Pancreas (tissue), 10 donors: ENCODE measurements at regions not wholly inside any gene's neighbourhood (a gene's known extent, or its start where the extent isn't known, plus 50 kb on each side); places are given as distances from the start of the nearest gene placed in this dataset.

ENCODE experiments used
- ATAC-seq, 4 donors: fragments of 200-7000 bp; cut with Tn5 transposase; one replicate each; pipeline versions ENCODE4 v1.8.0 to v1.9.1; 2020; ENCODE audit warnings: mild to moderate bottlenecking in 4 of 4, moderate library complexity in 4 of 4
- DNase-seq, 6 donors: peaks; one replicate each; pipeline ENCODE4 v3.0.0-alpha.2; 2020
- FAIRE-seq: peaks from 2 replicates; lab custom pipeline; 2012; peaks lifted over from hg19 to GRCh38; lab: Jason Lieb, UNC
- H3K27ac ChIP-seq, 4 donors: fragments of 200-600 bp; sonication (generic); 1 replicate in 3 of 4; 2 replicates in 1 of 4; pipeline versions ENCODE4 v1.5.0 to v1.8.0; 2020
- H3K27me3 ChIP-seq, 4 donors: fragments of 200-600 bp; one replicate each; pipeline ENCODE4 v1.8.0; 2021
- H3K36me3 ChIP-seq, 3 donors: fragments of 200-600 bp; sonication (generic) in 1 of 3; one replicate each; pipeline versions ENCODE4 v1.5.0 to v1.8.0; 2020 to 2021
- H3K4me1 ChIP-seq, 3 donors: fragments of 200-600 bp; one replicate each; pipeline ENCODE4 v1.8.0; 2021
- H3K4me3 ChIP-seq, 4 donors: fragments of 200-600 bp; sonication (generic) in 2 of 4; one replicate each; pipeline versions ENCODE4 v1.5.0 to v1.8.0; 2020 to 2021
- H3K9me3 ChIP-seq, 4 donors: fragments of 200-600 bp; one replicate each; pipeline ENCODE4 v1.8.0; 2021
- WGBS, 2 donors: extraction: QIAGEN DNeasy Blood & Tissue Kit; methylation state at CpG; one replicate each; pipeline ENCODE4 v1.1.7; 2013; 5-methylcytosine and 5-hydroxymethylcytosine counted together
- intact Hi-C, 3 donors: fragments of 100-400 bp; cut with DNase I; formaldehyde crosslinking; loops; one replicate each; pipeline versions ENCODE4 v1.11.1 to v1.14.2; 2022
- TF ChIP-seq, protein P1 (sequence below), 4 donors: fragments of 200-600 bp; sonication (generic) in 3 of 4; IDR thresholded peaks; one replicate each; pipeline versions ENCODE4 v1.5.0 to v1.8.0; 2021; ENCODE audit warnings: antibody characterized with exemption in 4 of 4
- donor health status: healthy with polysubstance abuse.
- donor health status: DM: no; HTN: no; CAD: no; lungs with moderate emphysema.
- donor health status: DM: no; HTN: no; CAD: no.
- donor health status: control.
- donor health status: control.
- donor health status: Bipolar disorder and iron deficiency.
- donor health status: DM: yes; HTN: yes; CAD: no.
- donor health status: DM: no; HTN: no; CAD: no.
- donor health status: DM: no; HTN: no; CAD: no.
- donor health status: DM: yes; HTN: yes; CAD: no.

DNA sequence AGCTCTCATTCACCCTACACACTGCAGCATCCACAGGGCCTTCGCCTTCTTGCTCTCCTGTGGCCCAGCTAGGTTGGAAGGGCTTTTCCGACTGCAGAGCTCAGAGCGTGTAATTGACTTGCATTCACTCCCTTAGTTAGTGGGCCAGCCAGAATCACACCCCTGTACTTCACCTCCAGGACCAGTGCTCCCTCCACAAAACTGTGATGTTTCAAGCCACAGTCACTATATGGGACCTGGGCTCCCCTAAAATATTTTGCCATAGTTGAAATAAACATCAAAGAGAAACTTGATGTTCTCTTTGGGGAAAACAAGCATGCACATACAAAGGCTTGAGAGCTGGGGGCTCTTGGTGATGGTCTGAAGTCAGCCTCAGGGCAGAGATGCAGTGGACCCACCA, 69.7 kb upstream of the POU3F3 start:
- FAIRE-seq (no peak), DNase-seq (no peak), ATAC-seq (no peak)
- H3K36me3 ChIP-seq: no peaks in the 10 kb centered on the region
- H3K27me3 ChIP-seq: no peaks in the 10 kb centered on the region
- H3K9me3 ChIP-seq: no peaks in the 10 kb centered on the region
- 75 to 86% methylated on average over 3 of the region's 3 CpGs for WGBS, 2 donors
- no peak overlapping the region for H3K27ac ChIP-seq
- no peaks in the 10 kb centered on the region for H3K4me1 ChIP-seq
- H3K4me3 ChIP-seq: no peak overlapping the region
- TF ChIP-seq, protein P1, sequence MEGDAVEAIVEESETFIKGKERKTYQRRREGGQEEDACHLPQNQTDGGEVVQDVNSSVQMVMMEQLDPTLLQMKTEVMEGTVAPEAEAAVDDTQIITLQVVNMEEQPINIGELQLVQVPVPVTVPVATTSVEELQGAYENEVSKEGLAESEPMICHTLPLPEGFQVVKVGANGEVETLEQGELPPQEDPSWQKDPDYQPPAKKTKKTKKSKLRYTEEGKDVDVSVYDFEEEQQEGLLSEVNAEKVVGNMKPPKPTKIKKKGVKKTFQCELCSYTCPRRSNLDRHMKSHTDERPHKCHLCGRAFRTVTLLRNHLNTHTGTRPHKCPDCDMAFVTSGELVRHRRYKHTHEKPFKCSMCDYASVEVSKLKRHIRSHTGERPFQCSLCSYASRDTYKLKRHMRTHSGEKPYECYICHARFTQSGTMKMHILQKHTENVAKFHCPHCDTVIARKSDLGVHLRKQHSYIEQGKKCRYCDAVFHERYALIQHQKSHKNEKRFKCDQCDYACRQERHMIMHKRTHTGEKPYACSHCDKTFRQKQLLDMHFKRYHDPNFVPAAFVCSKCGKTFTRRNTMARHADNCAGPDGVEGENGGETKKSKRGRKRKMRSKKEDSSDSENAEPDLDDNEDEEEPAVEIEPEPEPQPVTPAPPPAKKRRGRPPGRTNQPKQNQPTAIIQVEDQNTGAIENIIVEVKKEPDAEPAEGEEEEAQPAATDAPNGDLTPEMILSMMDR (IDR thresholded peaks at IDR 0.05): no peak
- intact Hi-C loops: no loop called here

- H3K9me3 ChIP-seq: no peaks in the 10 kb centered on the region
- ATAC-seq (no peak), FAIRE-seq (no peak), DNase-seq (no peak)
- 74 to 81% methylated on average over 8 of the region's 8 CpGs for WGBS, 2 donors
- no peaks in the 10 kb centered on the region for H3K36me3 ChIP-seq
- TF ChIP-seq, protein P1 (IDR thresholded peaks at IDR 0.05): no peak
- H3K27me3 ChIP-seq: no peaks in the 10 kb centered on the region
- intact Hi-C loops: no loop called here
- H3K27ac ChIP-seq: no peak overlapping the region
- H3K4me1 ChIP-seq: no peaks in the 10 kb centered on the region
- no peak overlapping the region for H3K4me3 ChIP-seq
Observed at GRCh38 chr2:104786204-104786603, 67.7 kb upstream of the POU3F3 start.

DNA sequence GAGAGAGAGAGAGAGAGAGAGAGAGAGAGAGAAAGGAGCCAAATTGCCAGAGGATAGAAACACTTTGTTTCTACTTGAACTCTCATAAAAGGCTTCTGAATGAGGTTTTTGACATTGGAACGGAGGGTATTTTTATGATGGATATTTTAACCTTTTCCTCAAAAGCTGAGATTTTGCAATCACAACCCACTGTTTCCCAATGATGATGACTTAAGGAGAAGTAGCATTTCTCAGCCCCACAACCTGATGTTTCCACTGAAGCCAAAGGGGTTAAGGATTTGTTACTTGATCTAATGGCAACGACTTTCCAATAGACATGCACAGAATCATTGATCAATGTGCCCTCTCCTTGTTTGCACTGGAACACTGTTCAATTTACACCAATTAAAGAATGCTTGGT, 67.1 kb upstream of the POU3F3 start:
- TF ChIP-seq, protein P1 (IDR thresholded peaks at IDR 0.05): no peak
- intact Hi-C loops: no loop called here
- DNase-seq (no peak), ATAC-seq (no peak), FAIRE-seq (no peak)
- 0 to 27% methylated on average over 2 of the region's 2 CpGs for WGBS, 2 donors
- Histone ChIP-seq H3K9me3 (no peaks in the 10 kb centered on the region), H3K27ac (no peak overlapping the region), H3K36me3 (no peaks in the 10 kb centered on the region), H3K4me1 (no peaks in the 10 kb centered on the region), H3K27me3 (no peaks in the 10 kb centered on the region), H3K4me3 (no peak overlapping the region)

DNA sequence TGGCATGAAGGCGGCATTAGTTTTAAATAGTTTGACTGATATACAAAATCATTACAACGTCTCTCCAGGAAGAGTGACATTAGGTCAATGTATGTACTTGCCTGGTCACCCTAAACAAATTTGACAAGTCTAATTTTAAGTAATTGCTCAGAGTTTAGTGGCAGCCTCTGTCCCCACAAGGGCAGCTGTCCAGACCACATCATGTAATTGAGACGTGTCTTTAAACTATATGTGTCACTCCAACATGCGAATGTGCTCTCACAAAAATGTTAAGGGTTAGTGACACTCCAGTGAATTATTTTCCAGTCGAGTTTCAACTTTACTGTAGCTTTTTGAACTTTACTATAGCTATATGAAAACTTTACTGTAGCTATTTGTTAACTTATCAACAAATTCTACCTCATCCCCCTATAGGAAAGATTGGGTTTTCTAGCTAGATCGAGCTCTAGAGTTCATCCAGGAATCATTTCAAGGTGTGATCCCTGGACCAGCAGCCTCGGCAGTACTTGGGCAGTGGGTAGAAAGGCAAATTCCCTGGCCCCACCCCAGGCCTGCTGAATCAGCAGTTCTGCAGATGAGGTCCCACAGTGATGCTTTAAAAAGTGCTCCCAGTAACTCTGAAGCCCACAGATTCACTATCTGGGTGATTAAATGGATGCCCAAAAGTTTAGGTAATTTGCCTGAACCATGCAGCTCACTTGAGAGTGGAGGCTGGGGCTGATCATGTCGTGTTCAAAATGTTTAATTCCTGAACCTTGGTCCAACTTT, 66.4 kb upstream of the POU3F3 start:
- H3K9me3 ChIP-seq: no peaks in the 10 kb centered on the region
- FAIRE-seq: no peak
- no peaks in the 10 kb centered on the region for H3K27me3 ChIP-seq
- DNase-seq: no peak
- no peak for ATAC-seq
- H3K36me3 ChIP-seq: no peaks in the 10 kb centered on the region
- no peak overlapping the region for H3K27ac ChIP-seq
- intact Hi-C loops: no loop called here
- TF ChIP-seq, protein P1 (IDR thresholded peaks at IDR 0.05): no peak
- H3K4me3 ChIP-seq: no peak overlapping the region
- H3K4me1 ChIP-seq: no peaks in the 10 kb centered on the region
- 40 to 44% methylated on average over 8 of the region's 8 CpGs for WGBS, 2 donors

DNA sequence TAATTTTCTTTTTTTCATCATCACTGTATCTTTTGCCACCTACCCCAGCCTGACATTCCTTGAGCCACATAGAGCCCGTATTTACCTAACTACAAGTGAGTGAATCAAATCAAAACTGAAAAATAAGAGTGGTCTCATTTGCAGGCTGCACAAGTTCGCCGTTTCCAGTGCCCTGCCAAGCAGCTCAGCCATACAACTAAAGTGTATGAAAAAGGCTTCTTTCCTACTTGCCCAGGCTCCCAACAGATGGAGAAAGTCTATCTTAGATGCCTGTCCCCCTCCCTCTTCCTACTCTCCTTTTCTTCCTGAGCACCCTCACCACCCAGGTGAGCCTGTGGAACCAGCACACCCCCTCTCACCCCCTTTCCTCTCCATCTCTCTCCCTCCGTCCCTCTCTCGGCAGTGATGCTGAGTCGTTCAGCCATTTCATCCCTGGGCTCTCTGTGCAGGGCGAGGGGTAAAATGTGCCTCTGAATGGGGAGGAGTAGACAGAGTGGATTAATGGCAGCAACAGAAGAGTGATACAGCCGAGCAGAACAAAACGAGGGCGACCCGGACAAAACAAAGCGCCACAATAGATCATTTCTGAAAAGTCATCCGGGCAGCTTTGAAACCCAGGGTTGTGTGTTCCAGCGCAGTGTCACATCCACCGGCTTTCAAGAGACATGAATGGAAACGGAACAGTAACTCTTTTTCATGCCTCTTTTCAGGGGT, 65.0 kb upstream of the POU3F3 start:
- DNase-seq: no peak
- FAIRE-seq: no peak
- H3K27ac ChIP-seq: no peak overlapping the region
- TF ChIP-seq, protein P1 (IDR thresholded peaks at IDR 0.05): no peak
- intact Hi-C loops: no loop called here
- H3K4me1 ChIP-seq: no peaks in the 10 kb centered on the region
- no peak for ATAC-seq
- 58 to 70% methylated on average over 16 of the region's 16 CpGs for WGBS, 2 donors
- no peaks in the 10 kb centered on the region for H3K9me3 ChIP-seq
- H3K27me3 ChIP-seq: no peaks in the 10 kb centered on the region
- no peaks in the 10 kb centered on the region for H3K36me3 ChIP-seq
- no peak overlapping the region for H3K4me3 ChIP-seq
